GM11168 (cell line): ENCODE measurements at regions not wholly inside any gene's neighbourhood (a gene's known extent, or its start where the extent isn't known, plus 50 kb on each side); places are given as distances from the start of the nearest gene placed in this dataset.
"Not testable (repeated sequence)": the region's sequence is repeated elsewhere in the genome, so short reads cannot be mapped to it uniquely, and the experiment has no call there.

Experiments used
- in situ Hi-C: fragments of 300-500 bp; cut with MboI; formaldehyde crosslinking; loops from one replicate; pipeline ENCODE4 v1.12.0; 2022; ENCODE audit warnings: low sequenced_read_pairs; ENCODE audit not compliant: unreplicated experiment

DNA sequence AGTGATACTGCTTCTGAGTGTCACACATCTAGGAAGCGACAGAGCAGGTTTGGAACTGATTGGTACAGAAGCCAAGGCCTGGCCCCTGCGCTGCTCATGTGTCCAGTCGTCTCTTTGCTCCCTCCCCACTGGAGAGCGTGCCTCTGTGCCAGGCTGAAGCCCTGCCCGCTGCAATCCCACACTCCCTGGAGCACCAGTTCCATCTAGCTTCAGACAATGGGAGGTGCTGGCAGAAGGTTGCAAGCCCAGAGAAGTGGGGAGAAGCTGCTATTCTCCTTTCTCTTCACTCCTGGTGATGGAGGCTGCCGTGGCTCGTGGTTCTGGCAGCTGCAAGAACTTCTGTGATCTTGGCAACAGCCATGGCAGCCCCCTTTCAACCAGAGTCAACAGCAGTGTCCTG lies 250.9 kb downstream of the MATN1 start:
- in situ Hi-C loops = no loop called here

DNA sequence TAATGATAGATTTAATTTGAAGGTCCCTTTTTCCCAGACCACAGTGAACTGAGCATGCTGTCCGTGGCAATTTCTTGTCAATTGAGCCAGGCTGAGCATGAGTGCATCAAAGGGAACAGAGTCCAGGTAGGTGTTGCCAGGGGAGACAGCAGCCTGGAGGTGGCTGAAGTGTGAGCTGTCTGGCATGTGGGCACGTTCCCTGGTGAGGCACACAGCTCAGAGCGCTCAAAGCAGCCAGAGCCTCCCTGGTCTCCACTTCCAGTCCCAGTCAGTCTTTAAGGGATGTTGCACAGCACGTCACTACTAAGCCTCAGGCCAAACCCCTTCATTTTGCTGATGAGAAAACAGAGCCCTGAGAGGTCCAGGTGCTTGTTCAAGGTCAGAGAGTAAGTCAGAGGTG lies 251.4 kb downstream of the MATN1 start:
- in situ Hi-C loops = no loop called here

DNA sequence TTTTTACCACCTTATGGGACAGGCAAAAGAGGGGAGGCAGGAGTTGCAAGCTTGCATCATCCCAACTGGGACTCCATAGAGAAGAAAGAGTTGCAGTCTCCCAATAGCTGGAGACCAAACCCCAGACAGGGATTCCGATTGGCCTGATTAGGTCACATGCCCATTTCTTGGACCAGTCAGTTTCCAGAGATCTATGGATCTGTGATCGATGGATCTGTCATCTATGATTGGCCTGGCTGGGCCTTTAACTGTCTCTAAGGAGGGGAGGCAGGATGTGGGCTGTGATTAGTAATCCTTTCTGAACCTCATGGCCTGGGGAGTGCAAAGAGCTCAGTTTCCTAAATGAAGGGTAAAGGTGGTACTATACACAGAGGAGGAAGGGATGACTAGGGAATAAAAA lies 252.1 kb downstream of the MATN1 start:
- in situ Hi-C loops = no loop called here

DNA sequence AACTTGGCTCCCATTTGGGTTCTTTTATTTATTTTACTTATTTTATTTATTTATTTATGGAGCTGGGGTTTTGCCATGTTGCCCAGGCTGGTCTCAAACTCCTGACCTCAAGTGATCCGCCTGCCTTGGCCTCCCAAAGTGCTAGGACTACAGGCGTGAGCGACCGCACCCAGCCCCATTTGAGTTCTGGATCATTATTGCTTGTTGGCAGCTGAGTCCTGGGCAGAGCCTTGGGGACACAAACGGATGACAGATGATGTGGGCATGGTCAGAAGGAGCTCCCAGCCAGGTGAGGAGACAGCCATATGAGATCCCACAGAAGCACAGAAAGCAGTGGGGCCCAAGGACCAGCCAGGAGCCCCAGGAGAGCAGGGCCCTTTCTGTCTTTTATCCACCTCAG lies 254.0 kb downstream of the MATN1 start:
- in situ Hi-C loops = no loop called here

DNA sequence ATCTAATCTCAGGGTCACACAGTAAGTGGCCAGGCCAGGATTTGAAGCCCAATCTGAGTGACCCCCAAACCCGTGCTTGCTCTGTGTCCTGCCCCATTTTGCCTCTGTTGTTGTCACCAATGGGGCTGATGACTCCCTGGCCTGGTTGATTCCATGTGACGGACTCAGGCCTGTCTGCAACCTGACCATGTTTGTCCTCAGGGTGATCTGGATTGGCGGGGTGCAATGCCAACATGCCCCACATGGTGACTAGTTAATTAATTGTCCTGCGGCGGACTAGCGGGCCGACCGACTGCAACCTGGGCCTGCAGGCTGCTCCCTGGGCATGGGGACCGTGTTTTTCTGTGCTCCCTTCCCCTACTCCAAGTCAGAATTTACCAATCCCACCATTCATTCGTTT lies 256.3 kb downstream of the MATN1 start:
- in situ Hi-C loops = no loop called here

DNA sequence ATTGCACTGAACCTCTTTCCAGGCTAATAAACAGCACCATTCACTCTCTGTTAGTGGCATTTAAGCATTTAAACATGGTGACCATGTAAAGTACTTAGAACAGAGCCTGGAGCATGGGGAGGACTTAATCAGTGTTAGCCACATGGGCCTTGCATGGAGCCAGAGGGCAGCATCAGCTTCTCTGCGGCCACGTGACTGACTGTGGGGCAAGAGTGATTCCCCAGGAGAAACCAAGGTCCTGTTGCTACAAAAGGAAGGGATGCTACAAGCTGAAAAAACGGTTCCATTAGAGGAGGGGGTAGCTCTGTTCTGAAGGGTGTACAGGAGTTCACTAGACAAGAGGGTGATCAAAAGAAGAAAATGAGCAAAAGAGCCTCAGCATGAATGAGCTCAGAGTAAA lies 256.8 kb downstream of the MATN1 start:
- in situ Hi-C loops = no loop called here

DNA sequence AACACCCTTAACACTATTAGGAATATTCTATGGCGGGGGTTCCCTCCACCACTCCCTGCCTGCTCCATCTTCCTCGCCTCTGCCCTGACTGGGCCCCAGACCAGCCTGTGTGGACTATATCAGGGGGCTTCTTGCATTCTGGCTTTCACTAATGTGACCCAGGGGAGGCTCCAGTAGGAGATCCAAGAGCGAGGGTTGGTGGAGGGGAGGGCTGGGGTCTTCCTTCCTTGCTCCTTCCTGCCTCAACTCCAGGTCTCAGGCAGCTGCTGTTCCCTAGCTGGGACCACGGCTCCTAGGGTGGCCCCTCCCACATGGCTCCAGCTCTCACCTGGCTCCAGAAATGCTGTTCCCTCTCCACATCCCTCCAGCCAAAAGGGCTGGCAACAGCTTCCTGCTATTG lies 257.4 kb downstream of the MATN1 start:
- in situ Hi-C loops = no loop called here

DNA sequence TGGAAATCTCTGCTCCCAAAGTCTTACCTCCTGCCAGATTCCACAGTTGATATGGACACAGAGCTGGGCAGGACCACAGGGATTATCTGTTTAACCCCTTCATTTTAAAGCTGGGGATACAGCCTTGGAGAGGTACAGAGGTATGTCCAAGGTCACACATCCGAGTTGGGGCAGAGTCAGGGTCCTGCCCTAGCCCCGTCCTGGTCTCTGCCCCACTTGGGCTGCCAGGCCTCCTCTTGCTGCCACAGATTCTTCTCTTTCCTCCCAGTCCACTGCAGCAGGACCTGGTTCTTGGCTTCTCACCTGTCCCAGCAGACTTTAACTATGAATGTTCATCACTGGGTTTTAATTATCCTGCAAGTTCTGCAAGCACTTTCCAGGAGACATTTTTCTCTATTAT lies 258.3 kb downstream of the MATN1 start:
- in situ Hi-C loops = no loop called here

DNA sequence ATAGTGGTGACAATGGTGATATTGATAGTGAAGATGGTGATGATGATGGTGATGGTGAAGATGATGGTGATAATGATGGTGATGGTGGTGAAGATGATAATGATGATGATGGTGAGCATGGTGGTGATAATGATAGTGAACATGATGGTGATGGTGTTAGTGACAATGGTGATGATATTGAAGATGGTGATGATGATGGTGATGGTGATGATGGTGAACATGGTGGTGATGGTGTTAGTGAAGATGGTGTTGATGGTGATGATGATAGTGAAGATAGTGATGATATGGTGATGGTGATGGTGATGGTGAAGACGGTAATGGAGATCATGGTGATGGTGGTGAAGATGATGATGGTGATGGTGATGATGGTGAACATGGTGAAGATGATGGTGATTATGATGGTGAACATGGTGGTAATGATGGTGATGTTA lies 259.2 kb downstream of the MATN1 start:
- in situ Hi-C loops = no loop called here

DNA sequence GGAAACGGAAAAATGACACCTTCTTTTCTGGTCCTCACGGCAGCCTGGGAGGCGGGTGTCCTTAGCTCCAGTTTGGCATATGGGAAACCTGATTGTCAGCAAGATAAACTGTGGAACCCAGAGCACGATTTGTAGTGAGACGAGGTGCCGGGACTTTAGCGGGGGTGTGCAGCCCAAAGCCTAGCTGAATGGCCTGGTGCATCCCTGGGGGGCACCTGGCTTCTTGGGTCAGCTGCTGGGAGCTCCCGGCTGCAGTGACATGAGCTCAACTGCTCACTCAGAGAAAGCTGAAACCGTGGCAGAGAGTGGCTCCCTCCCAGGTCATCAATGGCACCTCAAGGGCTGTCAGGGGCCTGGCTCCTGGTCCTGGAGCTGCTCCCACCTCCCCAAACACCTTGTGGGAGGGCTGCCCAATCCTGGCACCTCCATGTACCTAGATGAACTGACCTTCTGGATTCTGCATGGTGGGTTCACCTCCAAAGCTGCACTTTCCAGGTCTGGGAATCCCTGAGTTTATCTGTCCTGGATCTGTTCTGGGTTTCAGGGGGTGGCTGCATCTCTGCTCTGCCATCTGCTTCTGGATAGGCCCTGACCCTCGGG lies 260.5 kb downstream of the MATN1 start:
- in situ Hi-C loops = no loop called here

DNA sequence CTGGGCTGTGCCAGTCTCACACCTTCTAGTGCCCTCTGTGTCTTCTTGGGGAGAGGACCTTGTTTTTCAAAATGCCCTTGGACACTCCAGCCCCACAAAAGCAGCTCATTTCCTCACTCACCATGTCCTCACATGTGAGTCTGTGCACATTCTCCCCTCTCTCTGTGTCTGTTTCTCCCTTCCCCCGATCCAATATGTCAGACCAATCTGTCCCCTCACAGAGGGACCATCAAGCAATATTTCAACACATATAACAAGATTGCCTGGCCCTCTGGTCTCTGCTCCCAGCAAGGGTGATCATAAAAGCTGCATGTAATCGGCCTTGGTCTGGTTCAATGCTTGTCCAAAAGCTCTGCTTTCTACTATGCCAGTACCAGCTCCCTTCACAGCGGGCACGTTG lies 261.2 kb downstream of the MATN1 start:
- in situ Hi-C loops = no loop called here

DNA sequence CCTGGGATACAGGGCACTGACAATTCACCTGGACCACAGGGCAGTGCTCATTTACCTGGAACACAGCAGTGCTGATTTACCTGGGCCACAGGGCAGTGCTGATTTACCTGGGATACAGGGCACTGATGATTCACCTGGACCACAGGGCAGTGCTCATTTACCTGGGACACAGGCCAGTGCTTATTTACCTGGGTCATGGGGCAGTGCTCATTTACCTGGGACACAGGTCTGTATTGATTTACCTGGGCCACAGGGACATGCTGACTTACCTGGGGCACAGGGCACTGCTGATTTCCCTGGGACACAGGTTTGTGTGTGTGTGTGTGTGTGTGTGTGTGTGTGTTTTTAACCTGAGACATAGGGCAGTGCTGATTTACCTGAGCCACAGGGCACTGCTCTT lies 261.7 kb downstream of the MATN1 start:
- in situ Hi-C loops = no loop called here

DNA sequence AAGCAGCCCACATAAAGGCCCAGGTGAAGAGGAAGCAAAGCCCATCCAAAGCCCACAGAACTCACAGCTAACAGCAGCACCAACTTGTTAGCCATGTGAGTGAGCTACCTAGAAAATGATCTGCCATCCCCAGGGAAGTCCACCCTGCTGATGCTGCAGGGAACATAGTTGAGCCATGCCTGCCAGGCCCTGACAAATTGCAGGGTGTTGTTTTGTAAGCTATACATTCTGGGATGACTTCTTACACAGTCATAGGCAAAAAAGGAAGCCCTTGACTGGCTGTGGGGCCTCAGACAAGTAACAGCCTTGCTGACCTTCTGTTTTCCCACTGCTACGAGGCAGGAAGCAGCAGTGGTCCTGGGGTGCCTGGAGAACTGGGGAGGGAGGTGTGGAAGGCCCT lies 262.7 kb downstream of the MATN1 start:
- in situ Hi-C loops = no loop called here

DNA sequence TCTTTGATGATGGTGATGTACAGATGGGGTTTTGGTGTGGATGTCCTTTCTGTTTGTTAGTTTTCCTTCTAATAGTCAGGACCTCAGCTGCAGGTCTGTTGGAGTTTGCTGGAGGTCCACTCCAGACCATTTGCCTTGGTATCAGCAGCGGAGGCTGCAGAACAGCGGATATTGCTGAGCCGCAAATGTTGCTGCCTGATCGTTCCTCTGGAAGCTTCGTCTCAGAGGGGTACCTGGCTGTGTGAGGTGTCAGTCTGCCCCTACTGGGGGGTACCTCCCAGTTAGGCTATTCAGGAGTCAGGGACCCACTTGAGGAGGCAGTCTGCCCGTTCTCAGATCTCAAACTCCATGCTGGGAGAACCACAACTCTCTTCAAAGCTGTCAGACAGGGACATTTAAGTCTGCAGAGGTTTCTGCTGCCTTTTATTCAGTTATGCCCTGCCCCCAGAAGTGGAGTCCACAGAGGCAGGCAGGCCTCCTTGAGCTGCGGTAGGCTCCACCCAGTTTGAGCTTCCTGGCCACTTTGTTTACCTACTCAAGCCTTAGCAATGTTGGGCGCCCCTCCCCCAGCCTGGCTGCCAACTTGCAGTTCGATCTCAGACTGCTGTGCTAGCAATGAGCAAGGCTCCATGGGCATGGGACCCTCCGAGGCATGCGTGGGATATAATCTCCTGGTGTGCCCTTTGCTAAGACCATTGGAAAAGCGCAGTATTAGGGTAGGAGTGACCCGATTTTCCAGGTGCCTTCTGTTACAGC lies 264.5 kb downstream of the MATN1 start:
- in situ Hi-C loops = not testable (repeated sequence)

DNA sequence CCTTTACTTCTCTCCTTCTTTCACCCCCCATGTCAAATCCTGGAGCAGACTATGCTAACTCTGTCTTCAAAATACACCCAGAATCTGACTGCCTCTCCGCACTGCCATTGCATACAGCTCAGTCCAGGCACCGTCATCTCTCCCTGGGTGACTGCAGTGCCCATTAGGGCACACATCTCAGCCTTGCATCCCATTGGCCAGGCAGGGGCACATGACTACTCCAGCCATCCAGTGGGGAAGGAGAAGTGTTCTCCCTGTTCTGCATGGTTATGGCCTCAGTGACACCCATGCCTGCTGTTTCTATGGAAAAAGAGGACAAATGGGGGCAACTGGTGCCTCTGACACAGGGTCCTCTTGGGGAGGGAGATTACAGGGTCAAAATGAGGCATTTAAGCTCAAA lies 270.5 kb downstream of the MATN1 start:
- in situ Hi-C loops = no loop called here

DNA sequence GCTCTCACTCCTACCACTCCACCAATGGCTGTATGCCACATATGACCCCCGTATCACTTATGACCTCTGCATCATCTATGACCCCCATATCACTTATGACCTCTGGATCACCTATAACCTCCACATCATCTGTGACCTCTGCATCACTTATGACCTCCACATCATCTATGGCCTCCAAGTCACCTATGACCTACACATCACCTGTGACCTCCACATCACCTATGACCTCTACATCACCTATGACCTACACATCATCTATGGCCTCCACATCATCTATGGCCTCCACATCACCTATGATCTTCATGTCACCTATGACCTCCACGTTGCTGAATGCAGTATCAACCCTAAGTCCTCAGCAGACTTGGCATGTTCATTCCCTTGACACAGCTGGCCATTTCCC lies 271.2 kb downstream of the MATN1 start:
- in situ Hi-C loops = no loop called here

DNA sequence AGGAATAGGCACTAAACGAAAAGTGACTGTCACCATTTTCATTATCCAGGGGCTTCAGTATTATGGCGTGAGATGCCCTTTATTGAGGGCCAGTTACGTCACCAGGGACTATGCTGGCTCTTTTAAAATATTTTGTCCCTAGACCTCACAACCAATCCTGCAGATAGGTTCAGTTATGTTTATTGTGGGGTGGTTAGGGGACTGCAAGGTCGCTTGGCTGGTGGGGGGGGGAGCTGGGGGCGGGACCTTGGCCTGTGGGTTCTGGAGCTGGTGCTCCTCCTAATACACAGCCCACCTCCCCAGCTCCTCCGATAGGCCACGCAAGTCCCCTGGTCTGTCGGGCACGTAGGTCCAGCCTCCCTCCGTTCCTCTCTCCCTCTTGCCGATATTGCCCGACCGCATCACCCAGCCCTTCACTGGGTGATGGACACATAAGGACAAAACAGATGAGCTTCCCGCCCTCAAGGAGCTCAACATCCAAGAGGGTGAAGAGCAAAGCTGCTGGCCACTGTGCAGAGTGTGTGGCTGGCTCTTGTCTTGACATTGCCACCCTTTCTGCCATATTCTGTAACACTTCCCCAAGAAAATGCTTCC lies 271.8 kb downstream of the MATN1 start:
- in situ Hi-C loops = no loop called here

DNA sequence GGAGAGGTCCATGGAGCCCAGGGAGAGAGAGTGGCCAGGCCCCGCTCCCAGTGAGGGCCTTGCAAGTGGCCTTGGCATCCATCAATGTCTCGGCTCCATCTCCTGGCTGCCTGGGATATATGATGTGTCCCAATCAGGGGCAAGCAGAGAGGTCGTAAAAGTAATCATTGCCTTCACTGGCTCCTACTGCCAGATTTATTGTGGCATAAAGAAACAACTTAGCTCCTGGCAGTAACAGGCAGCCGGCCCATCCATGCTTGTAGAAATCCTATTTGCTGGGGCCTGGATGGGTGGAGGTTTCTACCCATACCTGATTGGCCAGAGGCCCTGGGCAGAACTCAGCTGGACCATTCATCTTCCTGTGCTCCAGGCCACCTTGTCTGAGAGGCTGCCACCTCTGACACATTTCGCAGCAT lies 272.6 kb downstream of the MATN1 start:
- in situ Hi-C loops = no loop called here

DNA sequence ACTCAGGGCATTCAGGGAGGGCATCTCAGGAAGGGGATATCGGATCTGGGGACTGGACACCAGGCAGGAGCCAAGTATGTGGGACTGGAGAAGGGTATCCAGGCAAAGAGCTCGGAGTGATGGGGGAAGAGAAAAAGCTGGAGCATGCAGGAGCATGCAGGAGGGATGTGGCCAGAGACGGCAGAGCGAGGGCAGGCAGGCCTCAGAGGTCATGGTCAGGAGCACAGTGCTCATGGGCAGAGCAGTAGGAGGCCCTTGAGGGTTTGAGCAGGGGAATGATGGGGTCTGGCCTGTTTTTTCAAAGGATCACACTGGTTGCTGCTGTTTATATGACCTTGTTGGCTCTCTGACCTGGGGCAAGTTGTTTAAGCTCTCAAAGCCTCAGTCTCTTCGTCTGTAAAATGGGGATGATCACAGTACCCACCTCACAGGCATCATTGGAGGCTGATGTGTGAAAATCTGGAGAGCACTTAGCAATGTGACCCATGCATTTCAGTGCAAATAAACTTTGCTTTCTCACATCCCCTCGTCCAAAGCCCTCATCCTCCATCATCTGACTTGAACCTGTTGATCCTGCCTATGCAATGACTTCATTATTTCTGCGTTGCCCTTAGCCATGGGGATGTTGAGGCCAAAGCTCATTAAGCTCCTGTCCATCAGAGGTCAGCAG lies 273.1 kb downstream of the MATN1 start:
- in situ Hi-C loops = no loop called here

DNA sequence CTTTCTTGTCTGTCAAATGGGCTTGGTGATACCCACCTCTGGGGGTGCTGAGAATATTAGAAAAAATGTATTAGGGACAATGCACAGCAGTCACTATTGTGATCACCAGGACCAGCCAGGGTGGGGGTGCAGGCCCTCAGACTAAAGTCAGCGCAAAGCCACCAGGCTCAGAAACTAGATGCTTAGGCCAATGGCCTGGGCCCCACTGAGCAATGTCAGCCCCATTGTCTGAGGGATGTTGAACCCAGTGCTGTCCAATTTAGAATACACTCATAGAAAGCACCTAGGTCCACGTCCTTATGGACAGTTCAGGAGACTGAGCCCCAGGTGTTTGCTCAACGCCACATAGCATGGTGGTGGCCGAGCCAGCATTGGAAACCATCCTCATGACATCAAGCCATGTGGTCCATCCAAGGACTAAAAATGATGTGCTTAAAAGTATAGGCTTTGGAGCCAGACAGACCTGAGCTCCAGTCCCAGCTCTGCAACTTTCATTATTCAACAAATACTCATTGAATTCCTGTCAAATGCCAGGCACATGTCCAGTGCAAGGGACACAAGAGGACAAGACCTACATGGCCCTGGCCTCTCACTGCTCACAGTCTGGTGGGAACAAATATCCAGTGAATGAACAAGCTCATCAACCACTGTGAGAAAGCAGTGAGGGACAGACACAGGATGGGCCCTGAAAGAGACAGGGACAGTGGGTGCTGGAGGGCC lies 273.8 kb downstream of the MATN1 start:
- in situ Hi-C loops = no loop called here

DNA sequence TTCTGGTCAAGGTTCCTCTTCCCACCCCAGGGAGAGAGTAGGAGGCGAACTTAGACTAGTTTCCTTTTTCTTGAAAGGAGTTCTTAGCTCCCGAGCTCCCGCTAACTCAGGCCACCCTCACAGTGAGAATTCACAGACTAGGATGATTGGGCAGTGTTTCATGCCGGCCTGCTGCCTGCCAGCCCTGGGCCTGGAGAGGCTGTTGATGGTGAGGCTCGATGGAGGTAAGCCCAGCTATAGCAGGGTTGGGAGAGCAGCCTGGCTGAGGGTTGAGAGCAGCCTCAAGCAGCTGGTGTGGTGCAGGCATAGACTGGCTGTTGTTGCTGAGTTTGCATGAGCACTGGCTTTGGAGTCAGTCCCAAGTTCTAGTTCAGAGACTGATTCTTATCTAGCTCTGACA lies 274.4 kb downstream of the MATN1 start:
- in situ Hi-C loops = no loop called here
